ENCODE measurements at regions not wholly inside any gene's neighbourhood (a gene's known extent, or its start where the extent isn't known, plus 50 kb on each side); places are given as distances from the start of the nearest gene placed in this dataset.

DNA sequence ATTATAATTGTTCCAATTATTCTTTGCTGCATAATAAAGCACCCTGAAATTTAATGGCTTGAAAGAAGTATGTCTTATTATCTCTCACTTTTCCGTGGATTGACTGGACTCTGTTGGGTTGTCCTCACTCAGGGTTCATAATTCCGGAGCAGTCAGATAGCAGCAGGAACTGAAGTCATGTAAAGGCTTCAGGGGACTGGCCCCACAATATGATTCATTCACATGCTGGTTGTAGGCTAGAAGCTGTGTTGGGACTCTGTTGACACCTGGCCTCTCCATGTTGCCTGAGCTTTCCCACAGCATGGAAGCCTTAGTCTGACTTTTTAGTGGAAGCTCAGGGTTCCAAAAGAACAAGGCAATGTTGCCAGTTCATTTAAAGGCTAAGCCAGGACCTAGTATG, 367.1 kb upstream of the ADGRL2 start:
- TF ChIP-seq, protein P1, sequence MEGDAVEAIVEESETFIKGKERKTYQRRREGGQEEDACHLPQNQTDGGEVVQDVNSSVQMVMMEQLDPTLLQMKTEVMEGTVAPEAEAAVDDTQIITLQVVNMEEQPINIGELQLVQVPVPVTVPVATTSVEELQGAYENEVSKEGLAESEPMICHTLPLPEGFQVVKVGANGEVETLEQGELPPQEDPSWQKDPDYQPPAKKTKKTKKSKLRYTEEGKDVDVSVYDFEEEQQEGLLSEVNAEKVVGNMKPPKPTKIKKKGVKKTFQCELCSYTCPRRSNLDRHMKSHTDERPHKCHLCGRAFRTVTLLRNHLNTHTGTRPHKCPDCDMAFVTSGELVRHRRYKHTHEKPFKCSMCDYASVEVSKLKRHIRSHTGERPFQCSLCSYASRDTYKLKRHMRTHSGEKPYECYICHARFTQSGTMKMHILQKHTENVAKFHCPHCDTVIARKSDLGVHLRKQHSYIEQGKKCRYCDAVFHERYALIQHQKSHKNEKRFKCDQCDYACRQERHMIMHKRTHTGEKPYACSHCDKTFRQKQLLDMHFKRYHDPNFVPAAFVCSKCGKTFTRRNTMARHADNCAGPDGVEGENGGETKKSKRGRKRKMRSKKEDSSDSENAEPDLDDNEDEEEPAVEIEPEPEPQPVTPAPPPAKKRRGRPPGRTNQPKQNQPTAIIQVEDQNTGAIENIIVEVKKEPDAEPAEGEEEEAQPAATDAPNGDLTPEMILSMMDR (IDR thresholded peaks at IDR 0.05), result no peak
- TF ChIP-seq ZFX (IDR thresholded peaks at IDR 0.05; ENCODE audit: borderline replicate concordance), result no peak
